A549 (cell line): ENCODE measurements at regions not wholly inside any gene's neighbourhood (a gene's known extent, or its start where the extent isn't known, plus 50 kb on each side); places are given as distances from the start of the nearest gene placed in this dataset.

ENCODE experiments used
- ATAC-seq, 2 experiments: fragments of 200-7000 bp in 1 of 2; fragments of >200 bp in 1 of 2; cut with Nextera tagmentation in 1 of 2; cut with Tn5 transposase in 1 of 2; 3 replicates each; pipeline versions ENCODE4 v1.8.0 to v1.9.1; 2018 to 2020; ENCODE audit warnings: mild to moderate bottlenecking in 1 of 2, moderate library complexity in 1 of 2
- CTCF ChIA-PET: fragments of 300-600 bp; sonication (Branson Sonifier 250); formaldehyde crosslinking; extraction: SDS; loops from one replicate; lab custom pipeline; 2021; ENCODE audit warnings: antibody characterized with exemption, inconsistent platforms; lab: Yijun Ruan, JAX
- POLR2A ChIA-PET: fragments of 350-600 bp; formaldehyde crosslinking; extraction: SDS; loops from one replicate; lab custom pipeline; 2021; ENCODE audit warnings: antibody characterized with exemption, inconsistent platforms; lab: Yijun Ruan, JAX
- DNase-seq, 2 experiments: peaks; one replicate each; pipeline versions ENCODE4 v3.0.0 to v3.0.0-alpha.2; 2011 to 2016; ENCODE audit warnings: low read depth in 1 of 2, low spot score in 1 of 2
- FAIRE-seq: peaks from 2 replicates; lab custom pipeline; 2011; peaks lifted over from hg19 to GRCh38; lab: Jason Lieb, UNC
- H3K27ac ChIP-seq, 2 experiments: fragments of >200 bp; sonication (Bioruptor Twin); formaldehyde crosslinking; 3 replicates each; pipeline ENCODE4 v1.5.1; 2016 to 2017
- H3K4me1 ChIP-seq: fragments of >200 bp; sonication (Bioruptor Twin); formaldehyde crosslinking; 3 replicates; pipeline ENCODE4 v1.6.1; 2016
- H3K4me2 ChIP-seq: fragments of >200 bp; sonication (Bioruptor Twin); formaldehyde crosslinking; 3 replicates; pipeline ENCODE4 v1.6.1; 2016
- H3K4me3 ChIP-seq: fragments of >200 bp; sonication (Bioruptor Twin); formaldehyde crosslinking; 3 replicates; pipeline ENCODE4 v1.5.1; 2016
- H3K9me3 ChIP-seq: fragments of >200 bp; sonication (Bioruptor Twin); formaldehyde crosslinking; 3 replicates; pipeline ENCODE4 v1.6.1; 2016
- ATOH8 ChIP-seq: fragments of 250-450 bp; sonication (Bioruptor Pico); IDR thresholded peaks from 2 replicates; pipeline ENCODE4 v1.5.0; 2020; ENCODE audit warnings: low read depth, mild to moderate bottlenecking, moderate library complexity
- BCL3 ChIP-seq: fragments of >200 bp; sonication (Bioruptor Twin); formaldehyde crosslinking; IDR thresholded peaks from 3 replicates; pipeline ENCODE4 v1.6.1; 2016
- CBX2 ChIP-seq: fragments of 200-600 bp; sonication (generic); IDR thresholded peaks from 2 replicates; pipeline ENCODE4 v1.6.1; 2016; ENCODE audit warnings: low read depth, mild to moderate bottlenecking, borderline replicate concordance
- EHF ChIP-seq: fragments of 250-450 bp; sonication (Bioruptor Pico); IDR thresholded peaks from 2 replicates; pipeline ENCODE4 v1.5.0; 2020; ENCODE audit warnings: mild to moderate bottlenecking
- FOSB ChIP-seq: fragments of 250-450 bp; sonication (Bioruptor Pico); IDR thresholded peaks from 2 replicates; pipeline ENCODE4 v1.5.0; 2020; ENCODE audit warnings: mild to moderate bottlenecking, moderate library complexity
- FOSL2 ChIP-seq, 2 experiments: fragments of 450-650 bp in 1 of 2; fragments of >200 bp in 1 of 2; sonication (Bioruptor Twin) in 1 of 2; formaldehyde crosslinking; IDR thresholded peaks; 2 replicates each; pipeline versions ENCODE4 v1.5.0 to v1.6.1; 2016 to 2020; ENCODE audit warnings: mild to moderate bottlenecking in 1 of 2, moderate library complexity in 1 of 2
- FOXS1 ChIP-seq: fragments of 250-450 bp; sonication (Bioruptor Pico); IDR thresholded peaks from 2 replicates; pipeline ENCODE4 v1.5.0; 2020; ENCODE audit warnings: mild to moderate bottlenecking, moderate library complexity
- HDAC2 ChIP-seq: fragments of 200-600 bp; sonication (generic); IDR thresholded peaks from 2 replicates; pipeline ENCODE4 v1.6.1; 2016
- HOXB13 ChIP-seq: fragments of 250-450 bp; sonication (Bioruptor Pico); IDR thresholded peaks from 2 replicates; pipeline ENCODE4 v1.5.0; 2020; ENCODE audit warnings: low read depth, mild to moderate bottlenecking, moderate library complexity
- HOXB5 ChIP-seq: fragments of 250-450 bp; sonication (Bioruptor Pico); IDR thresholded peaks from 2 replicates; pipeline ENCODE4 v1.5.0; 2020; ENCODE audit warnings: mild to moderate bottlenecking, moderate library complexity
- JUN ChIP-seq, 2 experiments: fragments of >200 bp; sonication (Bioruptor Twin); formaldehyde crosslinking; IDR thresholded peaks; 2 replicates in 1 of 2; 3 replicates in 1 of 2; pipeline ENCODE4 v1.6.1; 2016 to 2017
- JUNB ChIP-seq: fragments of >200 bp; sonication (Bioruptor Twin); formaldehyde crosslinking; IDR thresholded peaks from 2 replicates; pipeline ENCODE4 v1.6.1; 2016
- KDM1A ChIP-seq: fragments of 200-600 bp; sonication (generic); IDR thresholded peaks from 2 replicates; pipeline ENCODE4 v1.6.1; 2016; ENCODE audit warnings: low read depth, mild to moderate bottlenecking
- MAFK ChIP-seq: fragments of 450-650 bp; IDR thresholded peaks from 2 replicates; pipeline ENCODE4 v1.6.1; 2014; ENCODE audit not compliant: partially characterized antibody
- MAX ChIP-seq: IDR thresholded peaks from 2 replicates; pipeline ENCODE4 v1.6.1; 2012
- NFE2L2 ChIP-seq: fragments of 150-350 bp; conservative IDR thresholded peaks from 2 replicates; pipeline ENCODE4 v1.6.1; 2014; ENCODE audit warnings: low read length
- NR3C1 ChIP-seq: fragments of >200 bp; sonication (Bioruptor Twin); formaldehyde crosslinking; IDR thresholded peaks from 3 replicates; pipeline ENCODE4 v1.6.1; 2017
- POLR2A ChIP-seq: IDR thresholded peaks from 2 replicates; pipeline ENCODE4 v1.6.1; 2012; ENCODE audit warnings: mild to moderate bottlenecking, low read length
- POLR2AphosphoS2 ChIP-seq: conservative IDR thresholded peaks from 2 replicates; pipeline ENCODE4 v1.6.1; 2012; ENCODE audit warnings: low read length, improper control_type of control experiment, inconsistent platforms
- RARB ChIP-seq: fragments of 250-450 bp; sonication (Bioruptor Pico); IDR thresholded peaks from 2 replicates; pipeline ENCODE4 v1.8.0; 2021; ENCODE audit warnings: mild to moderate bottlenecking, moderate library complexity
- RFX5 ChIP-seq: fragments of 450-650 bp; IDR thresholded peaks from 2 replicates; pipeline ENCODE4 v1.7.1; 2014; ENCODE audit warnings: antibody characterized with exemption, mild to moderate bottlenecking, moderate library complexity
- RNF2 ChIP-seq: fragments of 200-600 bp; sonication (generic); IDR thresholded peaks from 2 replicates; pipeline ENCODE4 v1.6.1; 2016; ENCODE audit warnings: low read depth, mild to moderate bottlenecking, antibody characterized with exemption, moderate library complexity, borderline replicate concordance
- TP53 ChIP-seq: fragments of 250-450 bp; sonication (Bioruptor Pico); IDR thresholded peaks from 2 replicates; pipeline ENCODE4 v1.5.0; 2021; ENCODE audit warnings: mild to moderate bottlenecking, moderate library complexity
- ZNF302 ChIP-seq: fragments of 250-450 bp; sonication (Bioruptor Pico); IDR thresholded peaks from 2 replicates; pipeline ENCODE4 v1.9.0; 2021; ENCODE audit warnings: inconsistent platforms, mild to moderate bottlenecking, moderate library complexity
- WGBS: methylation state at CpG from one replicate; pipeline ENCODE4 v1.1.6; 2017; ENCODE audit errors: missing lambda C conversion rate; 5-methylcytosine and 5-hydroxymethylcytosine counted together
- TF ChIP-seq, protein P1 (sequence below): fragments of 250-450 bp; sonication (Bioruptor Pico); IDR thresholded peaks from 2 replicates; pipeline ENCODE4 v1.5.0; 2021; ENCODE audit warnings: mild to moderate bottlenecking, moderate library complexity, borderline replicate concordance
- TF ChIP-seq, protein P2 (sequence below): fragments of >200 bp; sonication (Bioruptor Twin); formaldehyde crosslinking; IDR thresholded peaks from 2 replicates; pipeline ENCODE4 v1.6.1; 2016

DNA sequence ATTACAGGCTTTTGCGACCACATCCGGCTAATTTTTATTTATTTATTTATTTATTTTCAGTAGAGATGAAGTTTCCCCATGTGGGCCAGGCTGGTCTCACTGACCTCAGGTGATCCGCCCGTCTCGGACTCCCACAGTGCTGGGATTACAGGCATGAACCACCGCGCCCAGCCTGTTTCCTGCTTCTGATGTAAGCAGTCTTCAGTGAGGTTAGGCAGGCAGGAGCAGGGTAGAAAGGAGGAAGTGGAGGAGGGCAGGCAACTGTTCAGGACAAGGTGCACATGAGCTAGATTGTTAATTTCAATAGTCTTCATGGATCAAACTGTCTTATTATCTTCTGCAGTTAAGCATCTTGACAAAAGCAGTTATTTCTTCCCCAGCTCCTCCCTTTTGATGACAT is 605.0 kb downstream of the CCSER2 start:
- 40% methylated on average over 7 of the region's 7 CpGs for WGBS
- FAIRE-seq = no peak
- Histone ChIP-seq H3K4me2 (no peak overlapping the region), H3K9me3 (no peaks in the 10 kb centered on the region), H3K4me3 (no peak overlapping the region), H3K27ac (no peak overlapping the region), H3K4me1 (no peaks in the 10 kb centered on the region)
- TF ChIP-seq HDAC2 (no peak), JUNB (no peak), JUN (IDR thresholded peaks at IDR 0.05) (no peak), HOXB13 (CRISPR knock-in tag) (no peak), EHF (no peak), FOXS1 (CRISPR knock-in tag) (no peak), RFX5 (no peak), FOSB (CRISPR knock-in tag) (no peak), ZNF302 (no peak), FOSL2 (IDR thresholded peaks at IDR 0.05) (no peak), FOSL2 (CRISPR knock-in tag; IDR thresholded peaks at IDR 0.05) (no peak), MAX (no peak), NR3C1 (no peak), MAFK (no peak), TP53 (CRISPR knock-in tag) (no peak), POLR2A (no peak), CBX2 (no peak)
- TF ChIP-seq, protein P1, sequence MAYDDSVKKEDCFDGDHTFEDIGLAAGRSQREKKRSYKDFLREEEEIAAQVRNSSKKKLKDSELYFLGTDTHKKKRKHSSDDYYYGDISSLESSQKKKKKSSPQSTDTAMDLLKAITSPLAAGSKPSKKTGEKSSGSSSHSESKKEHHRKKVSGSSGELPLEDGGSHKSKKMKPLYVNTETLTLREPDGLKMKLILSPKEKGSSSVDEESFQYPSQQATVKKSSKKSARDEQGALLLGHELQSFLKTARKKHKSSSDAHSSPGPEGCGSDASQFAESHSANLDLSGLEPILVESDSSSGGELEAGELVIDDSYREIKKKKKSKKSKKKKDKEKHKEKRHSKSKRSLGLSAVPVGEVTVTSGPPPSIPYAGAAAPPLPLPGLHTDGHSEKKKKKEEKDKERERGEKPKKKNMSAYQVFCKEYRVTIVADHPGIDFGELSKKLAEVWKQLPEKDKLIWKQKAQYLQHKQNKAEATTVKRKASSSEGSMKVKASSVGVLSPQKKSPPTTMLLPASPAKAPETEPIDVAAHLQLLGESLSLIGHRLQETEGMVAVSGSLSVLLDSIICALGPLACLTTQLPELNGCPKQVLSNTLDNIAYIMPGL (CRISPR knock-in tag) = no peak
- TF ChIP-seq, protein P2, sequence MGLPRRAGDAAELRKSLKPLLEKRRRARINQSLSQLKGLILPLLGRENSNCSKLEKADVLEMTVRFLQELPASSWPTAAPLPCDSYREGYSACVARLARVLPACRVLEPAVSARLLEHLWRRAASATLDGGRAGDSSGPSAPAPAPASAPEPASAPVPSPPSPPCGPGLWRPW = no peak
- ChIA-PET CTCF (no interaction called here), POLR2A (no interaction called here)
- no peak for ATAC-seq
- DNase-seq = no peak

DNA sequence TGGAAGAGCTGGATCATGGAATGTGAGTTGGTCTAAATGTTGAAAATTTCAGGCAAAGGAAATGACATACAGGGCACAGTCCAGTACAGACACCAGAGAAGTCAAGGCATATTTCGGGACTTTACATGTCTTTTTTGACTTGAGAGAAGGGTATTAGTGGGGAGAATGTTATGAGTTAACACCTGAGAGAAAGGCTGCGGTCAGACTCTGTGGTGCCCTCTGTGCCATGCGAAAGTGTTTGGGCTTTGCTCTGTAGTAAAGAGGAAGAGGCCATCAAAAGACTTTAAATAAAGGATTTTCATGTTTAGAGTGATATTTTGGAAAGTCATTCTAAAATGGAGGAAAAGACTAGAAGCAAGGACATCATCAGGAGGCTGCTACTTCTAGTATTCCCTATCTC is 607.4 kb downstream of the CCSER2 start:
- whole genome bisulfite sequencing = 4% methylated on average over 3 of the region's 3 CpGs
- Histone ChIP-seq H3K4me3 (no peak overlapping the region), H3K4me2 (no peak overlapping the region), H3K4me1 (no peaks in the 10 kb centered on the region), H3K9me3 (no peaks in the 10 kb centered on the region), H3K27ac (no peak overlapping the region)
- no peak for TF ChIP-seq EHF
- TF ChIP-seq BCL3 = no peak
- no peak for TF ChIP-seq RNF2
- TF ChIP-seq RARB (CRISPR knock-in tag) = no peak
- TF ChIP-seq POLR2AphosphoS2 = no peak
- TF ChIP-seq ATOH8 = no peak
- TF ChIP-seq KDM1A = no peak
- no peak for TF ChIP-seq NFE2L2
- no peak for TF ChIP-seq HOXB5 (CRISPR knock-in tag)
- TF ChIP-seq POLR2A = no peak
- no peak for TF ChIP-seq ZNF302
- TF ChIP-seq MAFK = no peak
- ChIA-PET POLR2A (no interaction called here), CTCF (no interaction called here)
- ATAC-seq (no peak), FAIRE-seq (no peak), DNase-seq (no peak)
